WTC11 (cell line): ENCODE measurements at regions not wholly inside any gene's neighbourhood (a gene's known extent, or its start where the extent isn't known, plus 50 kb on each side); places are given as distances from the start of the nearest gene placed in this dataset.
A peak's percentile ranks its signal among the peaks of the same experiment; 100 is the strongest.

Experiments
- ATAC-seq: fragments of 200-7000 bp; cut with Tn5 transposase; 2 replicates; pipeline ENCODE4 v1.10.0; 2021; ENCODE audit warnings: mild to moderate bottlenecking, moderate library complexity
- CTCF ChIA-PET: fragments of 300-600 bp; sonication (Branson Sonifier 250); formaldehyde crosslinking; loops from one replicate; lab custom pipeline; 2021; ENCODE audit warnings: antibody characterized with exemption; lab: Charles Lee
- POLR2A ChIA-PET: fragments of 350-600 bp; sonication (Branson Sonifier 250); formaldehyde crosslinking; loops from one replicate; lab custom pipeline; 2021; ENCODE audit warnings: antibody characterized with exemption; lab: Charles Lee
- DNase-seq: peaks from one replicate; pipeline ENCODE4 v3.0.0; 2021; ENCODE audit warnings: low spot score
- H3K27ac Mint-ChIP-seq: 2 replicates; pipeline ENCODE4 v1.8.0; 2021; ENCODE audit warnings: mixed read lengths
- H3K27me3 Mint-ChIP-seq: 2 replicates; pipeline ENCODE4 v1.8.0; 2021; ENCODE audit warnings: low read depth, mild to moderate bottlenecking, moderate library complexity, mixed read lengths
- H3K36me3 Mint-ChIP-seq: 2 replicates; pipeline ENCODE4 v1.8.0; 2021; ENCODE audit warnings: mixed read lengths
- H3K4me1 Mint-ChIP-seq: 2 replicates; pipeline ENCODE4 v1.8.0; 2022; ENCODE audit warnings: mixed read lengths
- H3K4me3 Mint-ChIP-seq: 2 replicates; pipeline ENCODE4 v1.8.0; 2021; ENCODE audit warnings: mild to moderate bottlenecking, moderate library complexity, mixed read lengths
- H3K9me3 Mint-ChIP-seq: 2 replicates; pipeline ENCODE4 v1.8.0; 2021; ENCODE audit warnings: mixed read lengths
- CDX4 ChIP-seq: fragments of 250-450 bp; sonication (Bioruptor Pico); IDR thresholded peaks from 2 replicates; pipeline ENCODE4 v1.9.0; 2021; ENCODE audit warnings: moderate library complexity, mild to moderate bottlenecking, inconsistent platforms, borderline replicate concordance
- E2F4 ChIP-seq: sonication (generic); formaldehyde crosslinking; IDR thresholded peaks from 2 replicates; pipeline ENCODE4 v1.8.1; 2022; ENCODE audit warnings: low read depth, mild to moderate bottlenecking, moderate library complexity, missing genetic modification reagents, borderline replicate concordance
- ELF4 ChIP-seq: sonication (generic); formaldehyde crosslinking; IDR thresholded peaks from 2 replicates; pipeline ENCODE4 v1.8.1; 2022; ENCODE audit warnings: low read depth, mild to moderate bottlenecking, moderate library complexity, missing genetic modification reagents
- EMX1 ChIP-seq: fragments of 250-450 bp; sonication (Bioruptor Pico); IDR thresholded peaks from 2 replicates; pipeline ENCODE4 v1.8.0; 2021; ENCODE audit warnings: mild to moderate bottlenecking
- ERG ChIP-seq: fragments of 250-450 bp; sonication (Bioruptor Pico); IDR thresholded peaks from 2 replicates; pipeline ENCODE4 v1.8.0; 2021; ENCODE audit warnings: mild to moderate bottlenecking
- FOXP1 ChIP-seq: sonication (generic); formaldehyde crosslinking; IDR thresholded peaks from 2 replicates; pipeline ENCODE4 v1.8.0; 2022; ENCODE audit warnings: missing genetic modification reagents, mild to moderate bottlenecking, moderate library complexity, borderline replicate concordance
- GRHL2 ChIP-seq: fragments of 250-450 bp; sonication (Bioruptor Pico); IDR thresholded peaks from 2 replicates; pipeline ENCODE4 v1.8.0; 2022; ENCODE audit warnings: mild to moderate bottlenecking, moderate library complexity; ENCODE audit not compliant: insufficient replicate concordance, severe bottlenecking
- JAZF1 ChIP-seq: fragments of 250-450 bp; sonication (Bioruptor Pico); IDR thresholded peaks from 2 replicates; pipeline ENCODE4 v1.9.0; 2021; ENCODE audit warnings: moderate library complexity, mild to moderate bottlenecking, inconsistent platforms
- MLX ChIP-seq: sonication (generic); formaldehyde crosslinking; IDR thresholded peaks from 2 replicates; pipeline ENCODE4 v1.8.1; 2023; ENCODE audit warnings: mild to moderate bottlenecking, missing genetic modification reagents, moderate library complexity
- MXD4 ChIP-seq: fragments of 250-450 bp; sonication (Bioruptor Pico); IDR thresholded peaks from 2 replicates; pipeline ENCODE4 v1.8.0; 2021; ENCODE audit warnings: mild to moderate bottlenecking, moderate library complexity, borderline replicate concordance
- NFATC4 ChIP-seq: fragments of 250-450 bp; sonication (Bioruptor Pico); IDR thresholded peaks from 2 replicates; pipeline ENCODE4 v1.9.0; 2021; ENCODE audit warnings: mild to moderate bottlenecking
- NR1H2 ChIP-seq: sonication (generic); formaldehyde crosslinking; IDR thresholded peaks from 2 replicates; pipeline ENCODE4 v1.9.0; 2021; ENCODE audit warnings: mild to moderate bottlenecking, moderate library complexity, missing genetic modification reagents
- NR3C1 ChIP-seq: sonication (generic); formaldehyde crosslinking; conservative IDR thresholded peaks from 2 replicates; pipeline ENCODE4 v1.8.1; 2023; ENCODE audit warnings: low read depth, mild to moderate bottlenecking, missing genetic modification reagents
- OVOL2 ChIP-seq: fragments of 250-450 bp; sonication (Bioruptor Pico); IDR thresholded peaks from 2 replicates; pipeline ENCODE4 v1.9.0; 2021; ENCODE audit warnings: mild to moderate bottlenecking, borderline replicate concordance
- RELA ChIP-seq: sonication (generic); formaldehyde crosslinking; IDR thresholded peaks from 2 replicates; pipeline ENCODE4 v1.8.1; 2022; ENCODE audit warnings: missing genetic modification reagents, mild to moderate bottlenecking, borderline replicate concordance
- SMAD4 ChIP-seq: sonication (generic); formaldehyde crosslinking; IDR thresholded peaks from 2 replicates; pipeline ENCODE4 v1.8.0; 2022; ENCODE audit warnings: mild to moderate bottlenecking, missing genetic modification reagents
- SP1 ChIP-seq: sonication (generic); formaldehyde crosslinking; conservative IDR thresholded peaks from 2 replicates; pipeline ENCODE4 v1.8.1; 2022; ENCODE audit warnings: missing genetic modification reagents
- TEAD4 ChIP-seq: sonication (generic); formaldehyde crosslinking; IDR thresholded peaks from 2 replicates; pipeline ENCODE4 v1.8.0; 2022; ENCODE audit warnings: mild to moderate bottlenecking, missing genetic modification reagents
- TP53 ChIP-seq: sonication (generic); formaldehyde crosslinking; IDR thresholded peaks from 2 replicates; pipeline ENCODE4 v1.8.1; 2023; ENCODE audit warnings: mild to moderate bottlenecking, missing genetic modification reagents
- ZBTB21 ChIP-seq: sonication (generic); formaldehyde crosslinking; IDR thresholded peaks from 2 replicates; pipeline ENCODE4 v1.8.1; 2023; ENCODE audit warnings: mild to moderate bottlenecking, missing genetic modification reagents, borderline replicate concordance
- ZBTB43 ChIP-seq: sonication (generic); formaldehyde crosslinking; IDR thresholded peaks from 2 replicates; pipeline ENCODE4 v1.8.1; 2023; ENCODE audit warnings: mild to moderate bottlenecking, missing genetic modification reagents
- ZNF138 ChIP-seq: sonication (generic); formaldehyde crosslinking; conservative IDR thresholded peaks from 2 replicates; pipeline ENCODE4 v1.8.1; 2022; ENCODE audit warnings: mild to moderate bottlenecking, moderate library complexity, missing genetic modification reagents
- ZNF396 ChIP-seq: fragments of 250-450 bp; sonication (Bioruptor Pico); IDR thresholded peaks from 2 replicates; pipeline ENCODE4 v1.8.0; 2021; ENCODE audit warnings: mild to moderate bottlenecking, moderate library complexity, borderline replicate concordance
- ZSCAN18 ChIP-seq: fragments of 250-450 bp; sonication (Bioruptor Pico); IDR thresholded peaks from 2 replicates; pipeline ENCODE4 v2.1.2; 2022; ENCODE audit warnings: mild to moderate bottlenecking, moderate library complexity

- TF ChIP-seq FOXP1 (CRISPR knock-in tag) = no peak
These were observed 86.3 kb upstream of the SLC12A2 start (continued) for GRCh38 chr5:127997201-127997704.

GRCh38 chr5:127998950-127999615 is 84.5 kb upstream of the SLC12A2 start:
- Mint-ChIP-seq H3K27ac (no peak overlapping the region), H3K27me3 (no peaks in the 10 kb centered on the region), H3K36me3 (no peaks in the 10 kb centered on the region), H3K4me1 (peaks cover 10% of the 10 kb centered on the region), H3K9me3 (no peaks in the 10 kb centered on the region), H3K4me3 (no peak overlapping the region)
- DNase-seq = no peak
- TF ChIP-seq ZSCAN18 (no peak), EMX1 (CRISPR knock-in tag) (no peak), GRHL2 (no peak), TEAD4 (CRISPR knock-in tag) (no peak), NFATC4 (CRISPR knock-in tag) (no peak), ZNF138 (CRISPR knock-in tag) (no peak), JAZF1 (CRISPR knock-in tag) (no peak), NR1H2 (CRISPR knock-in tag) (no peak), MLX (no peak)
- CTCF ChIA-PET = no interaction called here
- POLR2A ChIA-PET = no interaction called here
- no peak for ATAC-seq

- TF ChIP-seq ELF4 (CRISPR knock-in tag) (no peak), CDX4 (CRISPR knock-in tag) (no peak), ZBTB21 (CRISPR knock-in tag) (no peak)
- H3K27me3 Mint-ChIP-seq = no peaks in the 10 kb centered on the region
- ChIA-PET CTCF (no interaction called here), POLR2A (no interaction called here)
- H3K4me3 Mint-ChIP-seq = no peak overlapping the region
- ATAC-seq (no peak), DNase-seq (no peak)
- H3K4me1 Mint-ChIP-seq = peaks cover 10% of the 10 kb centered on the region
- H3K36me3 Mint-ChIP-seq = no peaks in the 10 kb centered on the region
- no peak overlapping the region for H3K27ac Mint-ChIP-seq
- no peaks in the 10 kb centered on the region for H3K9me3 Mint-ChIP-seq
These were observed 83.7 kb upstream of the SLC12A2 start for GRCh38 chr5:127999909-128000308.

GRCh38 chr5:128002425-128002824 is 81.1 kb upstream of the SLC12A2 start:
- H3K27ac Mint-ChIP-seq = no peak overlapping the region
- ChIA-PET CTCF (no interaction called here), POLR2A (no interaction called here)
- peak; percentile 71 for ATAC-seq
- no peak overlapping the region for H3K4me3 Mint-ChIP-seq
- no peaks in the 10 kb centered on the region; the same call in 1 of the 2 replicates for H3K27me3 Mint-ChIP-seq
- H3K36me3 Mint-ChIP-seq = no peaks in the 10 kb centered on the region
- no peaks in the 10 kb centered on the region for H3K9me3 Mint-ChIP-seq
- H3K4me1 Mint-ChIP-seq = peaks cover 16% of the 10 kb centered on the region
- no peak for DNase-seq
- no peak for TF ChIP-seq ERG
- TF ChIP-seq NR3C1 (CRISPR knock-in tag) = no peak
- TF ChIP-seq E2F4 (CRISPR knock-in tag) = no peak
- no peak for TF ChIP-seq NR1H2 (CRISPR knock-in tag)
- TF ChIP-seq TP53 = no peak
- TF ChIP-seq ZBTB21 (CRISPR knock-in tag) = no peak
- no peak for TF ChIP-seq ZBTB43 (CRISPR knock-in tag)
- TF ChIP-seq MXD4 (CRISPR knock-in tag) = no peak
- no peak for TF ChIP-seq SP1 (CRISPR knock-in tag)
- no peak for TF ChIP-seq RELA (CRISPR knock-in tag)
- TF ChIP-seq SMAD4 (CRISPR knock-in tag) = no peak
- no peak for TF ChIP-seq OVOL2
- no peak for TF ChIP-seq ZNF138 (CRISPR knock-in tag)
- TF ChIP-seq ZNF396 (CRISPR knock-in tag) = no peak
